ENCODE measurements at regions not wholly inside any gene's neighbourhood (a gene's known extent, or its start where the extent isn't known, plus 50 kb on each side); places are given as distances from the start of the nearest gene placed in this dataset.

DNA sequence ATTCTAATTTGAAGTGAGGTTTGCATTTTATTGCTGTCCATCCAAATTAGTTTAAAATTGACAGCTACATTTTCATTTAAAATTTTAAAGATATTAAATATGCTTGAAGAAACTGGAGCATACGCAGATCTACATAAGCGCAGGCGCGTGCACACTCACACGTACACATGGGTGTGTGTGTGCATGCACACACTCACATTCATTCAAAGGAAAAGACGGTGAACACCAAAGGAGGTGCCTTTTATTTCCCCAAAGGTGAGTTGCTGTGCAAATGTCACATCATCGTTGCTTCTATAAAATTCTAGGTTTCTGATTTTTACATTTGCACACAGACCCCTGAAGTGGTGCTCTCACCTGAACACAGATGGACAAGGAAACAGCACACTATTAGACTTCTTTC, 194.2 kb downstream of the GRB14 start:
- no peak for DNase-seq (ENCODE audit: low read depth)
- no peak overlapping the region for H3K4me3 ChIP-seq (ENCODE audit: control insufficient read depth, low read depth, low read length)
- TF ChIP-seq CTCF (IDR thresholded peaks at IDR 0.05; ENCODE audit: control insufficient read depth, insufficient read depth, low read depth, low read length, missing control alignments) = no peak

DNA sequence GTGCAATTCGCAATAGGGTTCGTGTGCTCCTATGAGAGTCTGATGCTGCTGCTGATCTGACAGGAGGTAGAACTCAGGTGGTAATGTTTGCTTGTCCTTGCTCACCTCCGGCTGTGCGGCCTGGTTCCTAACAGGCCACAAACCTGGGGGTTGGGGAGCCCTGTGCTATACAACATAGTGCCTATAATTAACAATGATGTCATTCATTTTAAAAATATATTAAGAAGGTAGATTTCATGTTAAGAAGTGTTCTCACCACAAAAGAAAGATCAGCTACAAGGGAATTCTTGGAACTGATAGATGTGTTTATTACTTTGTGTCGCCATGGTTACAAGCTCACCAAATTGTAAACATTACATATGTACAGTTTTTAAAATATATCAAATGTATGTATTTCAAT, 200.5 kb downstream of the GRB14 start:
- DNase-seq (ENCODE audit: low read depth) = no peak
- no peak overlapping the region for H3K4me3 ChIP-seq (ENCODE audit: control insufficient read depth, low read depth, low read length)
- no peak for TF ChIP-seq CTCF (IDR thresholded peaks at IDR 0.05; ENCODE audit: control insufficient read depth, insufficient read depth, low read depth, low read length, missing control alignments)

DNA sequence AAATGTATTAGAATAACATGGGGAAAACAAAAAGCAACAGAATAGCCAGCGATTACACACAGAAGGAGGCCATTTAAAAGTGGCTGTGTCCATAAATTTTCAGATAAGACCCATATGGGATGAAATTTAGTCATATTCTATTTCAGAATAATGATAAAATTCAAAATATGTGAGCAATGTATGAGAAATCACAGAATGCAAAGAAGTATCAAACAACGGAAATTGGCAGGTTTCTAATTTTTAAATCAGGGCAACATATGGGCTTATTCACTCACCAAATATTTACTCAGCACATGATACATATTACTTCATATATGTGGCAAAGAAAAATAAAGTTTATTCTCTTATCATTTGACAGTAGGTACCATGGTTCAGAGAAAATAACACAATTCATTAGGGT, 208.5 kb downstream of the GRB14 start:
- TF ChIP-seq CTCF (IDR thresholded peaks at IDR 0.05; ENCODE audit: control insufficient read depth, insufficient read depth, low read depth, low read length, missing control alignments) = no peak
- DNase-seq (ENCODE audit: low read depth) = no peak
- H3K4me3 ChIP-seq (ENCODE audit: control insufficient read depth, low read depth, low read length) = no peak overlapping the region

- no peak for DNase-seq (ENCODE audit: low read depth)
- H3K4me3 ChIP-seq (ENCODE audit: control insufficient read depth, low read depth, low read length) = no peak overlapping the region
- no peak for TF ChIP-seq CTCF (IDR thresholded peaks at IDR 0.05; ENCODE audit: control insufficient read depth, insufficient read depth, low read depth, low read length, missing control alignments)
Measured at GRCh38 chr2:164389411-164389810, 231.9 kb downstream of the GRB14 start.

DNA sequence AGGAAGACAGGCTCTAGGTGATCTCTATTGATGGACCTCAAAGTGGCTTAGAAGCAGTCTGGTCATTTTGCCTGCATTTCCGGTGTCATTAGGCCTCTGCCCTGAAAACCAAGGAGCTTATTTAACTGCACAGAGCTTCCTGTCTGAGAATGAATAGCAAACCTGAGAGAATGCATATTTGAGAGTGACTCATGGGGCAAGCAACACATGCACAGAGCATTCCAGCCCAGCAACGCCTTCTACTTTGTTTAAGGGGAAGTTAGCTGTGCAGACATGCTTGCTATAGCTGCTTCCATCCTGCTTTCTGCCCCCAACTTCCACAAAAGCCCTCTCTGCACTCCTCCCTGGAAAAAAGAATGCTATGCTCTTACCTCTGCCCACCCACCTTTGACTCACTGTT, 232.8 kb downstream of the GRB14 start:
- no peak for TF ChIP-seq CTCF (IDR thresholded peaks at IDR 0.05; ENCODE audit: control insufficient read depth, insufficient read depth, low read depth, low read length, missing control alignments)
- H3K4me3 ChIP-seq (ENCODE audit: control insufficient read depth, low read depth, low read length) = no peak overlapping the region
- peak; percentile 14 for DNase-seq (ENCODE audit: low read depth)

DNA sequence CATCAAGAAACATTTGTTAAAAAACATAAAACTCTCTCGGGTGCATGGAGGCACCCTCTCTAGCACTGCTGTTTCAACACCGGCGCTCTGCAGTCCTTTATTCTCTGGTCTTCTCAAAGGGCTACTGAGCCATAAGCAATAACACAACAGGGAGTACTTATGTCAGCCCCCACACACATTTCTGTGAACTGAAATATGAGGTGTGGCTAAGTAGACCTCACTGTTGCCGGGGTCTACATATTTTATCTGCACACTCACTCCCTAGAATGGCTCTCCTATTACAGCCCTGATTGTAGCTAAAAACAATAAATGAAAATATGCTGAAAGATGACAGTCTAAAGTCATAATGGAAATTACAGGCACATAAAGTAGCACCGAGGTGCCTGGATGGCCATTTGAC, 235.1 kb downstream of the GRB14 start:
- DNase-seq (ENCODE audit: low read depth) = no peak
- TF ChIP-seq CTCF (IDR thresholded peaks at IDR 0.05; ENCODE audit: control insufficient read depth, insufficient read depth, low read depth, low read length, missing control alignments) = no peak
- H3K4me3 ChIP-seq (ENCODE audit: control insufficient read depth, low read depth, low read length) = no peak overlapping the region

DNA sequence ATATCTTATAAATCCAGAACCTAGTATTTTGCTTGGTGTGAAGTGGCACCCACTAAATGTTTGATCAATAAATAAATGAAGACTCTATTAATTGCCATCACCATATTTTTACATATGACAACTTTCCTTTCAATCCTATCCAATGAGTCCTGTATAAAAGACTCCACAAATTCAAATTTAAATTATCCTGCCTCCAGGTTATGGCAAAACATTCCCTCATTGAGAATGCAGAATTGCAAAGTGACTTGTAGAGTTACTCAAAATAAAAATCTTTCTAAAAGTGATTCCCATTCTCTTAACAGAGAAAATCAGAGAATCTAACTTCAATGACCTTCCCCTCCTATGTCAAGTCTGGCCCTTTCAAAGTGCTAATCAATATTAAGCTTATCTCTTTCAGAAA, 236.8 kb downstream of the GRB14 start:
- H3K4me3 ChIP-seq (ENCODE audit: control insufficient read depth, low read depth, low read length) = no peak overlapping the region
- DNase-seq (ENCODE audit: low read depth) = no peak
- no peak for TF ChIP-seq CTCF (IDR thresholded peaks at IDR 0.05; ENCODE audit: control insufficient read depth, insufficient read depth, low read depth, low read length, missing control alignments)
